H1 (cell line): ENCODE measurements at regions not wholly inside any gene's neighbourhood (a gene's known extent, or its start where the extent isn't known, plus 50 kb on each side); places are given as distances from the start of the nearest gene placed in this dataset.

Source experiments
- MAFK ChIP-seq: IDR thresholded peaks from 2 replicates; pipeline ENCODE4 v1.6.1; 2012; ENCODE audit warnings: low read depth, mild to moderate bottlenecking, improper control_type of control experiment, low read length

- TF ChIP-seq MAFK = no peak
- TF ChIP-seq, all 59 proteins: peak for 0
Measured at GRCh38 chr17:63099425-63099824, 133.4 kb downstream of the TANC2 start (continued).
